Bronchial epithelial cell (primary cell): ENCODE measurements at regions not wholly inside any gene's neighbourhood (a gene's known extent, or its start where the extent isn't known, plus 50 kb on each side); places are given as distances from the start of the nearest gene placed in this dataset.
A peak's percentile ranks its signal among the peaks of the same experiment; 100 is the strongest.

Experiments
- DNase-seq: peaks from one replicate; pipeline ENCODE4 v3.0.0-alpha.2; 2010; ENCODE audit warnings: low read depth
- FAIRE-seq: peaks from 2 replicates; lab custom pipeline; 2011; peaks lifted over from hg19 to GRCh38; lab: Jason Lieb, UNC
- H3K27me3 ChIP-seq: 2 replicates; pipeline ENCODE4 v1.5.1; 2011; ENCODE audit warnings: low read length; ENCODE audit not compliant: control insufficient read depth, insufficient read depth
- H3K36me3 ChIP-seq: 2 replicates; pipeline ENCODE4 v1.5.1; 2011; ENCODE audit warnings: low read length; ENCODE audit not compliant: control insufficient read depth, insufficient read depth
- H3K4me3 ChIP-seq: 2 replicates; pipeline ENCODE4 v1.5.1; 2011; ENCODE audit warnings: mild to moderate bottlenecking, low read depth, low read length, control low read depth
- CTCF ChIP-seq: IDR thresholded peaks from 2 replicates; pipeline ENCODE4 v1.5.1; 2011; ENCODE audit warnings: mild to moderate bottlenecking, moderate library complexity, low read length, control low read depth, inconsistent platforms; ENCODE audit not compliant: insufficient read depth, severe bottlenecking

DNA sequence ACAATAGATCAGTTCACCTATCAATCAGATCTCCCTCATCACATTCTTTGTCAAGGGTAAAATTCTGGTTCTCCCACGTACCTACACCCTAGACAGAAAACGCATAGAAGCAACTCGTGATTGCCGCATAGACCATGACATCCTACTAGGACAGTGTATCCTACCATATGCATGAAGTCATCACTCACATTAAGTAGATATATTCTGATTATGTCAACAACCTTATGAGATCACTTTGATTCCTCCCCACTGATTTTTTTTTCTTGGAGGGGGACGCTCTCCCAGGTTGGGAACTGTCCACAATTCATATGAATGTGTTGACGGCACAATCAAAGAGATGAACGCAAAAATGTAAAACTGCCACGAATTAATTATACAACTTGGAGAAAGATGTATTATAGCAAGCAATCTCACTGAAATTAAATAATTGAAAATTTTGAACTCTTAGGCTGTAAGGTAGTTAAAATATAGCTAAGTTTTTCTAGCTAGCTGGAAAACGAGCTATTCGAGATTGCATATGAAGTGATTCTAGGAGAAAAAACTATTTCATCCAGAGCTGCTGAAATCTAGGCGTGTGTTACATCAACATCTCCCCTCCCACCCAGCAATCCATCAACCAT, 82.5 kb upstream of the CCDC28A start:
- Histone ChIP-seq H3K36me3 (no peaks in the 10 kb centered on the region), H3K4me3 (peak overlapping the region; percentile 92), H3K27me3 (no peaks in the 10 kb centered on the region)
- DNase-seq (no peak), FAIRE-seq (no peak)
- no peak for TF ChIP-seq CTCF

GRCh38 chr6:138691595-138692057, 81.9 kb upstream of the CCDC28A start:
- no peaks in the 10 kb centered on the region for H3K27me3 ChIP-seq
- TF ChIP-seq CTCF: no peak
- DNase-seq (peak; percentile 81), FAIRE-seq (no peak)
- H3K36me3 ChIP-seq: no peaks in the 10 kb centered on the region
- peak overlapping the region; percentile 92 for H3K4me3 ChIP-seq

DNA sequence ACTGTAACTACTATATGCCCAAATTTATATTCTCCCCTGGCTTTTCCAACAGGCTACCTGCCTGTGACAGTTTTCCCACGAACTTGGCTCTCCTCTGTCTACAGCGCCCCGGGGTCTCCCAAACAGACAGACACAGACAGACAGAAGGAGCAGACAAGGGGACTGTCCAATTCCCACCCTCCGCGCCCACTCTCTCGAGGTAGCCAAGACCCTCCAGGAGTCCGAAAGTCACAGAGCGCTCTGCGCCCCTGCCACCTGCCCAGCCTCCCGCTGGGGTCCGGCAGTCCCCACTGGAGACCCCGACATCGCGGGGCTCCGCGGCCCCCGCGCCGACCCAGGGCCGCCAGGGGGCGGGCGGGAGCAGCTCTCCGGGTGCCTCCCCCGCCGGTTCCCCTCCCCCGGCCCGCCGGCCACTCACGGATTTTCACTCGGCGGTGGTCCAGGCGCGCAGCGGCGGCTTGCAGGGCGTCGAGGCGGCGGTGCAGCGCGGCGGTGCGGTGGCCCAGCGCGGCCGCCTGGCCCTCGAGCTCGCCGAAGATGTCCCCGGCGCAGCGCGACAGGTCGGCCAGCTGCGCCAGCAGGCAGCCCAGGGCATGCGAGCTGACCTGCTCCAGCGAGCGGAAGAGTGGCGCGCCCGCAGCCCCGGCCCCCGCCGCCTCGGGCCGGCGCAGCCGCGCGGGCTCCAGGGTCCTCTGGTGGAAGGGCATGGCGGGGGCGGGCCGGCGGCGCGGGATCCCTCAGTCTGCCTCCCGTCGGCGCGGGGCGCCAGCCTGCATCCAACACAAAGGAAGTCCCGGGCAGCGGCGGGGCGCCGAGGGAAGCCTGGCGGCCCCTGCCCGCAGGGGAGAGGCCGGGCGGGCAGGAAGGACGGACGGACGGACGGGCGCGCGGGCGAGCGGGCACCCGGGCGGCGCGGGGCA, 81.3 kb upstream of the CCDC28A start:
- DNase-seq (no peak), FAIRE-seq (no peak)
- no peaks in the 10 kb centered on the region for H3K27me3 ChIP-seq

GRCh38 chr6:138692978-138693909, 80.3 kb upstream of the CCDC28A start:
- no peaks in the 10 kb centered on the region for H3K27me3 ChIP-seq
- H3K36me3 ChIP-seq: no peaks in the 10 kb centered on the region
- DNase-seq (peak; percentile 77), FAIRE-seq (no peak)
- H3K4me3 ChIP-seq: peak overlapping the region; percentile 92
- no peak for TF ChIP-seq CTCF

More for the DNA sequence above, 81.3 kb upstream of the CCDC28A start:
- peak; percentile 86 for TF ChIP-seq CTCF
- Histone ChIP-seq H3K4me3 (peak overlapping the region; percentile 92), H3K36me3 (no peaks in the 10 kb centered on the region)

DNA sequence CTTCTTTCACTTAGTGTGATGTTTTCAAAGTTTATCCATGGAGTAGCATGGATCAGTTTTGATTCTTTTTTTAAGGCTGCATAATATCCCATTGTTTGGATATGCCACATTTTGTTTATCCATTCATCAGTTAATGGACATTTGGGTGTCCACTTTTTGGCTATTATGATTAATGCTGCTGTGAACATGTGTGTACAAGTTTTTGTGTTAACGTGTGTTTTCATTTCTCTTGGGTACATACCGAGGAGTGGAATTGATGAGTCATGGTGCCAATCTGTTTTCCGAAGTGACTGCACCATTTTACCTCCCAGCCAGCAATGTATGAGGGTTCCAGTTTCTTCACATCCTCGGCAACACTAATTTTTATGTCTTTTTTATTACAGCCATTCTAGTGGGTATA, 78.4 kb upstream of the CCDC28A start:
- no peaks in the 10 kb centered on the region for H3K27me3 ChIP-seq
- no peak overlapping the region for H3K4me3 ChIP-seq
- no peaks in the 10 kb centered on the region for H3K36me3 ChIP-seq
- no peak for TF ChIP-seq CTCF
- DNase-seq (peak; percentile 89), FAIRE-seq (no peak)
